Parathyroid adenoma (tissue), 2 donors: ENCODE measurements at regions not wholly inside any gene's neighbourhood (a gene's known extent, or its start where the extent isn't known, plus 50 kb on each side); places are given as distances from the start of the nearest gene placed in this dataset.

Experiments used
- H2AFZ ChIP-seq: fragments of 300-600 bp; sonication (generic); one replicate; pipeline ENCODE4 v1.7.0; 2017; ENCODE audit warnings: antibody characterized with exemption, mild to moderate bottlenecking
- H3K27ac ChIP-seq: fragments of 300-600 bp; sonication (generic); one replicate; pipeline ENCODE4 v1.7.0; 2017
- H3K27me3 ChIP-seq: fragments of 300-600 bp; sonication (generic); one replicate; pipeline ENCODE4 v1.7.0; 2017; ENCODE audit warnings: low read length; ENCODE audit not compliant: control insufficient read depth, insufficient read depth
- H3K36me3 ChIP-seq: fragments of 300-600 bp; sonication (generic); one replicate; pipeline ENCODE4 v1.7.0; 2017; ENCODE audit warnings: low read length; ENCODE audit not compliant: control insufficient read depth, insufficient read depth
- H3K4me1 ChIP-seq: fragments of 300-600 bp; sonication (generic); one replicate; pipeline ENCODE4 v1.7.0; 2017; ENCODE audit warnings: control low read depth
- H3K4me2 ChIP-seq: fragments of 300-600 bp; sonication (generic); one replicate; pipeline ENCODE4 v1.7.0; 2017; ENCODE audit warnings: low read length
- H3K4me3 ChIP-seq: fragments of 300-600 bp; sonication (generic); one replicate; pipeline ENCODE4 v1.7.0; 2017; ENCODE audit warnings: low read depth, low read length
- H3K79me2 ChIP-seq: fragments of 300-600 bp; sonication (generic); one replicate; pipeline ENCODE4 v1.7.0; 2017; ENCODE audit warnings: control low read depth
- H3K9ac ChIP-seq: fragments of 300-600 bp; sonication (generic); one replicate; pipeline ENCODE4 v1.7.0; 2017; ENCODE audit warnings: mild to moderate bottlenecking
- H3K9me3 ChIP-seq: fragments of 300-600 bp; sonication (generic); one replicate; pipeline ENCODE4 v1.7.0; 2017; ENCODE audit warnings: low read length; ENCODE audit not compliant: control insufficient read depth
- TF ChIP-seq, protein P1 (sequence below): fragments of 300-600 bp; sonication (generic); IDR thresholded peaks from one replicate; pipeline ENCODE4 v1.7.0; 2017; ENCODE audit warnings: antibody characterized with exemption, mild to moderate bottlenecking
- donor health status: primary hyperparathyroidism.

DNA sequence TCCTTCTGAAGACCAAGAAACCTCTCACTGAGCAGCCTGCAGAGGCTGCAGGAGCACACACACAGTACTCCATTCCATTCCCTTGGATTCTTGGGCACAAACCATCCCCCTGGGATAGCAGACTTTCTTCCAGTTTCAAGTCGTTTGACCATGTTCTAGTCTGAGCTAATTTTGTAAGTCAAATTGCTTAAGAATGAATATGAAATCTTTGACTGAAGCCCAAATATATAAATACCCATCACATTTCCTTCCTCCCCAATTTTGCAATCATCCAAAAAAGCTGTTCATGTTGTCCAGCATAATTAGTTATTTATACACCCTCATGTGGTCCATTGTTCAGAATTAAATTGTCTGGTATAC lies 231.2 kb upstream of the TPRG1 start:
- Histone ChIP-seq H3K9me3 (no peaks in the 10 kb centered on the region), H3K4me2 (no peak overlapping the region), H3K9ac (no peak overlapping the region), H3K27me3 (no peaks in the 10 kb centered on the region), H3K27ac (no peak overlapping the region), H3K79me2 (no peaks in the 10 kb centered on the region), H3K4me1 (no peaks in the 10 kb centered on the region), H3K36me3 (no peaks in the 10 kb centered on the region), H3K4me3 (no peak overlapping the region), H2AFZ (no peak overlapping the region)
- TF ChIP-seq, protein P1, sequence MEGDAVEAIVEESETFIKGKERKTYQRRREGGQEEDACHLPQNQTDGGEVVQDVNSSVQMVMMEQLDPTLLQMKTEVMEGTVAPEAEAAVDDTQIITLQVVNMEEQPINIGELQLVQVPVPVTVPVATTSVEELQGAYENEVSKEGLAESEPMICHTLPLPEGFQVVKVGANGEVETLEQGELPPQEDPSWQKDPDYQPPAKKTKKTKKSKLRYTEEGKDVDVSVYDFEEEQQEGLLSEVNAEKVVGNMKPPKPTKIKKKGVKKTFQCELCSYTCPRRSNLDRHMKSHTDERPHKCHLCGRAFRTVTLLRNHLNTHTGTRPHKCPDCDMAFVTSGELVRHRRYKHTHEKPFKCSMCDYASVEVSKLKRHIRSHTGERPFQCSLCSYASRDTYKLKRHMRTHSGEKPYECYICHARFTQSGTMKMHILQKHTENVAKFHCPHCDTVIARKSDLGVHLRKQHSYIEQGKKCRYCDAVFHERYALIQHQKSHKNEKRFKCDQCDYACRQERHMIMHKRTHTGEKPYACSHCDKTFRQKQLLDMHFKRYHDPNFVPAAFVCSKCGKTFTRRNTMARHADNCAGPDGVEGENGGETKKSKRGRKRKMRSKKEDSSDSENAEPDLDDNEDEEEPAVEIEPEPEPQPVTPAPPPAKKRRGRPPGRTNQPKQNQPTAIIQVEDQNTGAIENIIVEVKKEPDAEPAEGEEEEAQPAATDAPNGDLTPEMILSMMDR: no peak

DNA sequence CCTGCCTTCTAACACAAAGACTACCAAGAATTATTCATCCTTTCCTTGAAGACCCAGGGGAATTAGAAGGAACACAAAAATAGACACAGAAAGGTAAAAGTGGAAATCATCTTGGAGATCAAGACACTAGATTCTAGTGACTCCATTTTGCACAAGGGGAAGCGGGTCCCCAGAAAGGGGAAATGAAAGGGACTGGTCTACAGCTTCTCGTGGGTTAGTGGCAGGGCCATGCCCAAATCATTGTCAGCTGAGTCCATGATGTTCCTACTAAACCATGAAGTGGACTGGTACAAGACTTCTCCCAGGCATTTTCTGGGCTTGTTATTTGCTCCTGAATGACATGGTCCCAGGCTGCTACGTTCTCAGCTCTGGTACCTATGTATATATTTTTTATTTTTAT lies 230.7 kb upstream of the TPRG1 start:
- Histone ChIP-seq H3K9ac (no peak overlapping the region), H3K79me2 (no peaks in the 10 kb centered on the region), H3K4me2 (no peak overlapping the region), H3K4me1 (no peaks in the 10 kb centered on the region), H3K27me3 (no peaks in the 10 kb centered on the region), H2AFZ (no peak overlapping the region), H3K9me3 (no peaks in the 10 kb centered on the region), H3K4me3 (no peak overlapping the region), H3K36me3 (no peaks in the 10 kb centered on the region), H3K27ac (no peak overlapping the region)
- TF ChIP-seq, protein P1: no peak

DNA sequence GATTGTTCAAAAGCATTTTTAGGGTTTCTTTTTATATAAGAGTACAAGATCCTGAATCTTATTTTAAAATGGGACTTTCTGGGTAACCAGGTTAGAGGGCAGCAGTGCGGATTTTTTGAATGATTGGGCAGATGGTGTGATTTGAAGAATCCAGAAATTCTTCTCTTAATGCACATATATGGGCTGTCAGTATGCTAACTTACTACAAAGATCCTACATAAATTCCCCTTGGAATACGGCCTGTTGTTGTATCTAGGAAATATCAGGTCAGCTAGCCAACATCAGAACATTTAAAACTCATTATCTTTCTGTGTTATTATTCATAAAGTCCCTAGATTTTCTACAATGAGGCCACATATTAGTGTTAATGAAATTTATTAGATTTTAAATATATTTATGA lies 229.6 kb upstream of the TPRG1 start:
- Histone ChIP-seq H3K4me1 (peaks cover 9% of the 10 kb centered on the region), H2AFZ (no peak overlapping the region), H3K36me3 (no peaks in the 10 kb centered on the region), H3K4me2 (no peak overlapping the region), H3K27ac (no peak overlapping the region), H3K27me3 (no peaks in the 10 kb centered on the region), H3K4me3 (no peak overlapping the region), H3K9ac (no peak overlapping the region), H3K79me2 (no peaks in the 10 kb centered on the region), H3K9me3 (no peaks in the 10 kb centered on the region)
- TF ChIP-seq, protein P1: no peak

DNA sequence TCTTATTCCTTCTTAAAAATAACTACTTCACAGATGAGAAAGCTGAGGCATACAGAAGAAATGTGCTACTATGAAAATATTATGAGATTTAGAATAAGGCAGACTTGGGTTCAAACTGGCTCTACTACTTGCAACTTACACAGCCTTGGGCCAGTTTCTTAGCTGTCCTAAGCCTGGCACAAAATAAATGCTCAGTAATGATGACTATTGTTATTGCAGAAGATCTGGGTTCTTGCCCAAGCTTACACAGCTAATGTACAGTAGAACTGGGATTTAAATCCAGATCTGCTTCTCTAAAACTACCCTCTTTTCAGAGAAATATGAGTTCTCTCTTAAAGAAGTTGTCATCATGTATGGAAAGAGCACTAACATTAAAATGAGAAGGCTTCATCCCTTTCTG lies 228.2 kb upstream of the TPRG1 start:
- Histone ChIP-seq H3K9me3 (no peaks in the 10 kb centered on the region), H3K4me2 (no peak overlapping the region), H3K27ac (no peak overlapping the region), H2AFZ (no peak overlapping the region), H3K79me2 (no peaks in the 10 kb centered on the region), H3K4me1 (peaks cover 15% of the 10 kb centered on the region), H3K36me3 (no peaks in the 10 kb centered on the region), H3K9ac (no peak overlapping the region), H3K4me3 (no peak overlapping the region), H3K27me3 (no peaks in the 10 kb centered on the region)
- TF ChIP-seq, protein P1: no peak

DNA sequence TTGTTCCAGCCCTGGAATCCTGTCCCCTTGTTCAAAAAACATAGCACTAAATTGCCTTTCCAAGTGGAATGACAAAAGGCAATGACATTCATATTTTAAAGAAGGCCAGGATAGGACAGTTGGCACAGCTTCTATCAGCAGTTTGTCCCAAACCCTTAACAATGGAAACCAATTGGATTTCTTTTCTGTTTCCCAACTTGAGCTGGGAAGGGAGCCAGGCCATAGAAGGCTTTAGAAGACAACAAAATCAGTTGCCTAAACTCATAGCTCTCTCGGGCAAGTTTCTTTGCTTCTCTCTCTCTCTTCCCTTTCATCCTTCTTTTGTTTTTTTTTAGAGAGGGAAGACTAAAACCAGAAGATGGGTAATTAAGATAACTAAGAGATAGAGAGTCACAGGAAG lies 227.7 kb upstream of the TPRG1 start:
- H3K9ac ChIP-seq: no peak overlapping the region
- H2AFZ ChIP-seq: peak overlapping the region; percentile 6
- H3K36me3 ChIP-seq: no peaks in the 10 kb centered on the region
- TF ChIP-seq, protein P1: no peak
- H3K9me3 ChIP-seq: no peaks in the 10 kb centered on the region
- no peak overlapping the region for H3K4me2 ChIP-seq
- H3K4me1 ChIP-seq: peaks cover 20% of the 10 kb centered on the region
- no peak overlapping the region for H3K4me3 ChIP-seq
- H3K27me3 ChIP-seq: no peaks in the 10 kb centered on the region
- no peaks in the 10 kb centered on the region for H3K79me2 ChIP-seq
- H3K27ac ChIP-seq: no peak overlapping the region
